Panc1 (cell line): ENCODE measurements at regions not wholly inside any gene's neighbourhood (a gene's known extent, or its start where the extent isn't known, plus 50 kb on each side); places are given as distances from the start of the nearest gene placed in this dataset.

ENCODE experiments used
- ATAC-seq: fragments of 200-7000 bp; cut with Tn5 transposase; 2 replicates; pipeline ENCODE4 v1.9.1; 2020; ENCODE audit warnings: mild to moderate bottlenecking, moderate library complexity
- BruUV-seq: library from RNA; stranded (reverse); fragments of 400-500 nt; replicated peaks from 2 replicates; lab custom pipeline; 2021; lab: Mats Ljungman, UMichigan
- CTCF ChIA-PET: fragments of 300-600 bp; sonication (Branson Sonifier 250); formaldehyde crosslinking; loops from one replicate; lab custom pipeline; 2022; ENCODE audit warnings: antibody characterized with exemption; lab: Charles Lee
- POLR2A ChIA-PET: fragments of 300-600 bp; sonication (Branson Sonifier 250); formaldehyde crosslinking; loops from one replicate; lab custom pipeline; 2022; ENCODE audit warnings: antibody characterized with exemption; lab: Charles Lee
- DNase-seq: peaks from one replicate; pipeline ENCODE4 v3.0.0-alpha.2; 2010; ENCODE audit warnings: low read depth, low spot score
- H3K27ac ChIP-seq: 2 replicates; pipeline ENCODE4 v1.5.1; 2011; ENCODE audit warnings: mild to moderate bottlenecking, low read length, inconsistent platforms
- H3K27me3 ChIP-seq: fragments of 200-500 bp; sonication (Bioruptor generic); 2 replicates; pipeline ENCODE4 v1.6.0; 2014; ENCODE audit warnings: low read length, inconsistent platforms; ENCODE audit not compliant: control insufficient read depth, insufficient read depth
- H3K36me3 ChIP-seq: fragments of 200-500 bp; sonication (Bioruptor generic); 2 replicates; pipeline ENCODE4 v1.5.1; 2014; ENCODE audit warnings: inconsistent platforms, mild to moderate bottlenecking, low read length, moderate library complexity; ENCODE audit not compliant: control insufficient read depth, insufficient read depth
- H3K4me1 ChIP-seq: 2 replicates; pipeline ENCODE4 v1.5.1; 2011; ENCODE audit warnings: inconsistent platforms, mild to moderate bottlenecking, low read length, moderate library complexity; ENCODE audit not compliant: control insufficient read depth, insufficient read depth
- H3K4me3 ChIP-seq, 2 experiments: 2 replicates each; pipeline ENCODE4 v1.5.1; 2011 to 2012; ENCODE audit warnings: low read depth in 2 of 2, low read length in 2 of 2, mild to moderate bottlenecking in 2 of 2, inconsistent platforms in 1 of 2, moderate library complexity in 1 of 2
- H3K9me3 ChIP-seq: fragments of 200-500 bp; sonication (Bioruptor generic); 2 replicates; pipeline ENCODE4 v1.5.1; 2014; ENCODE audit warnings: low read depth, mild to moderate bottlenecking, inconsistent platforms, low read length, moderate library complexity; ENCODE audit not compliant: control insufficient read depth, insufficient read depth
- POLR2AphosphoS5 ChIP-seq: IDR thresholded peaks from 2 replicates; pipeline ENCODE4 v1.6.1; 2012; ENCODE audit warnings: mild to moderate bottlenecking, low read depth, low read length, moderate library complexity
- SIN3A ChIP-seq: IDR thresholded peaks from 2 replicates; pipeline ENCODE4 v1.6.1; 2012; ENCODE audit warnings: low read depth, mild to moderate bottlenecking, low read length, moderate library complexity, borderline replicate concordance; ENCODE audit not compliant: insufficient read depth
- TCF7L2 ChIP-seq: IDR thresholded peaks from 2 replicates; pipeline ENCODE4 v1.6.1; 2011; ENCODE audit warnings: mild to moderate bottlenecking, low read depth, low read length, inconsistent platforms
- in situ Hi-C: cut with HindIII; loops from 2 replicates; pipeline ENCODE4 v1.10.0; 2016; ENCODE audit warnings: low sequenced_read_pairs, low pct_unique_long_range_greater_than_20kb
- intact Hi-C: fragments of 100-400 bp; cut with micrococcal nuclease; formaldehyde crosslinking; loops from one replicate; pipeline ENCODE4 v1.10.0; 2022; ENCODE audit not compliant: unreplicated experiment
- TF ChIP-seq, protein P1 (sequence below): fragments of 450-650 bp; IDR thresholded peaks from 2 replicates; pipeline ENCODE4 v1.5.1; 2017; ENCODE audit warnings: mild to moderate bottlenecking
- TF ChIP-seq, protein P2 (sequence below), 2 experiments: IDR thresholded peaks; 2 replicates each; pipeline ENCODE4 v1.6.1; 2011 to 2012; ENCODE audit warnings: low read depth in 2 of 2, control low read depth in 1 of 2, low read length in 1 of 2, mild to moderate bottlenecking in 1 of 2, moderate library complexity in 1 of 2; ENCODE audit not compliant: insufficient read depth in 1 of 2

DNA sequence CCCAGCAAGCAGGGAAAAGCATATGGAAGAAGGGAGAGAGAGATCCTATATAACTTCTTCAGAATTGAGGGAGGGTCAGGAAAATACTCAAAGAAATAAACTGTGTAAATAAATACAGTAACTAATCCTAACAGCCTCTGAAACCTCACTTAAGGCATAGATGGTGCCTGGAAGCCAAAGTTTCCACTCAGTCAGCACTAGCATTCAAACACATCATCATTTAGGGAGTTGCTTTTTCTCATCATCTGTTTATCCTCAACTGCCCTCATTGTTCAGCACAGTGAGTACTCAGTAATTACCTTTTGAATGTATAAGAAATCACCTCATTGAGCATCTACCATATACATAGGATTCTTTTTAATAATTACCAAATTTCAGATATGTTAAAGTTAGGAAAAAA lies 262.9 kb downstream of the C1D start:
- H3K27me3 ChIP-seq, result no peaks in the 10 kb centered on the region
- no peak overlapping the region for H3K27ac ChIP-seq
- no peaks in the 10 kb centered on the region for H3K4me1 ChIP-seq
- no peak overlapping the region for H3K4me3 ChIP-seq
- in situ Hi-C loops (no loop called here), intact Hi-C loops (no loop called here)
- no peaks in the 10 kb centered on the region for H3K9me3 ChIP-seq
- no peaks in the 10 kb centered on the region for H3K36me3 ChIP-seq
- CTCF ChIA-PET, result no interaction called here
- no peak for TF ChIP-seq TCF7L2
- TF ChIP-seq, protein P1, sequence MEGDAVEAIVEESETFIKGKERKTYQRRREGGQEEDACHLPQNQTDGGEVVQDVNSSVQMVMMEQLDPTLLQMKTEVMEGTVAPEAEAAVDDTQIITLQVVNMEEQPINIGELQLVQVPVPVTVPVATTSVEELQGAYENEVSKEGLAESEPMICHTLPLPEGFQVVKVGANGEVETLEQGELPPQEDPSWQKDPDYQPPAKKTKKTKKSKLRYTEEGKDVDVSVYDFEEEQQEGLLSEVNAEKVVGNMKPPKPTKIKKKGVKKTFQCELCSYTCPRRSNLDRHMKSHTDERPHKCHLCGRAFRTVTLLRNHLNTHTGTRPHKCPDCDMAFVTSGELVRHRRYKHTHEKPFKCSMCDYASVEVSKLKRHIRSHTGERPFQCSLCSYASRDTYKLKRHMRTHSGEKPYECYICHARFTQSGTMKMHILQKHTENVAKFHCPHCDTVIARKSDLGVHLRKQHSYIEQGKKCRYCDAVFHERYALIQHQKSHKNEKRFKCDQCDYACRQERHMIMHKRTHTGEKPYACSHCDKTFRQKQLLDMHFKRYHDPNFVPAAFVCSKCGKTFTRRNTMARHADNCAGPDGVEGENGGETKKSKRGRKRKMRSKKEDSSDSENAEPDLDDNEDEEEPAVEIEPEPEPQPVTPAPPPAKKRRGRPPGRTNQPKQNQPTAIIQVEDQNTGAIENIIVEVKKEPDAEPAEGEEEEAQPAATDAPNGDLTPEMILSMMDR, result no peak
- no peak for TF ChIP-seq POLR2AphosphoS5
- no peak for TF ChIP-seq SIN3A
- TF ChIP-seq, protein P2, sequence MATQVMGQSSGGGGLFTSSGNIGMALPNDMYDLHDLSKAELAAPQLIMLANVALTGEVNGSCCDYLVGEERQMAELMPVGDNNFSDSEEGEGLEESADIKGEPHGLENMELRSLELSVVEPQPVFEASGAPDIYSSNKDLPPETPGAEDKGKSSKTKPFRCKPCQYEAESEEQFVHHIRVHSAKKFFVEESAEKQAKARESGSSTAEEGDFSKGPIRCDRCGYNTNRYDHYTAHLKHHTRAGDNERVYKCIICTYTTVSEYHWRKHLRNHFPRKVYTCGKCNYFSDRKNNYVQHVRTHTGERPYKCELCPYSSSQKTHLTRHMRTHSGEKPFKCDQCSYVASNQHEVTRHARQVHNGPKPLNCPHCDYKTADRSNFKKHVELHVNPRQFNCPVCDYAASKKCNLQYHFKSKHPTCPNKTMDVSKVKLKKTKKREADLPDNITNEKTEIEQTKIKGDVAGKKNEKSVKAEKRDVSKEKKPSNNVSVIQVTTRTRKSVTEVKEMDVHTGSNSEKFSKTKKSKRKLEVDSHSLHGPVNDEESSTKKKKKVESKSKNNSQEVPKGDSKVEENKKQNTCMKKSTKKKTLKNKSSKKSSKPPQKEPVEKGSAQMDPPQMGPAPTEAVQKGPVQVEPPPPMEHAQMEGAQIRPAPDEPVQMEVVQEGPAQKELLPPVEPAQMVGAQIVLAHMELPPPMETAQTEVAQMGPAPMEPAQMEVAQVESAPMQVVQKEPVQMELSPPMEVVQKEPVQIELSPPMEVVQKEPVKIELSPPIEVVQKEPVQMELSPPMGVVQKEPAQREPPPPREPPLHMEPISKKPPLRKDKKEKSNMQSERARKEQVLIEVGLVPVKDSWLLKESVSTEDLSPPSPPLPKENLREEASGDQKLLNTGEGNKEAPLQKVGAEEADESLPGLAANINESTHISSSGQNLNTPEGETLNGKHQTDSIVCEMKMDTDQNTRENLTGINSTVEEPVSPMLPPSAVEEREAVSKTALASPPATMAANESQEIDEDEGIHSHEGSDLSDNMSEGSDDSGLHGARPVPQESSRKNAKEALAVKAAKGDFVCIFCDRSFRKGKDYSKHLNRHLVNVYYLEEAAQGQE (IDR thresholded peaks at IDR 0.05; ENCODE audit: insufficient read depth in 1 of 2, low read depth in 2 of 2, low read length in 1 of 2), result no peak
- POLR2A ChIA-PET, result no interaction called here
- DNase-seq (no peak), ATAC-seq (no peak)
- BruUV-seq, result no TSS peak

DNA sequence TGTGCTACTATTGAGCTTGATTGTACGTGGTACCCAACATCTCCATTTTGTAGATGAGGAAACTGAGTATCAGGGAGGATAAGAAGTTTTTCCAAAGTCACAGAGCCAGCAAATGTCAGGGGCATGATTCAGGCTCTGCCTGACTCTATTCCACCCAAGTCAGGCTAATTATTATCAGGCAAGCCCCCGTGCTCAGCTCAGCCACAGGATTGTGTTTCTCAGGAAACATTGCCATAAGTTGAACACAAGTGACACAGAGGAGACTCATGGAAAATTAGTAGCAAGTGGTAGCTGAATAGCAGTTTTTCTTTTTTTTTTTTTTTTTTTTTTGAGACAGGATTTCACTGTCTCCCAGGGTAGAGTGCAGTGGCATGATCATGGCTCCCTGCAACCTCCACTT lies 260.5 kb downstream of the C1D start:
- intact Hi-C loops, result no loop called here
- ATAC-seq (no peak), DNase-seq (no peak)
- no peaks in the 10 kb centered on the region for H3K36me3 ChIP-seq
- no peak overlapping the region for H3K4me3 ChIP-seq
- no peak overlapping the region for H3K27ac ChIP-seq
- no peak for TF ChIP-seq SIN3A
- TF ChIP-seq, protein P1, result no peak
- TF ChIP-seq POLR2AphosphoS5, result no peak
- TF ChIP-seq, protein P2 (IDR thresholded peaks at IDR 0.05; ENCODE audit: insufficient read depth in 1 of 2, low read depth in 2 of 2, low read length in 1 of 2), result no peak
- BruUV-seq, result no TSS peak
- H3K9me3 ChIP-seq, result no peaks in the 10 kb centered on the region
- no peaks in the 10 kb centered on the region for H3K27me3 ChIP-seq
- in situ Hi-C loops, result no loop called here
- ChIA-PET POLR2A (no interaction called here), CTCF (no interaction called here)
- no peaks in the 10 kb centered on the region for H3K4me1 ChIP-seq
